Activated CD4-positive, CD25-positive, alpha-beta regulatory T cell treated with anti-CD3 and anti-CD28 coated beads, Interleukin-2, amount 50 U/mL, for 24 hours (primary cell): ENCODE measurements at regions not wholly inside any gene's neighbourhood (a gene's known extent, or its start where the extent isn't known, plus 50 kb on each side); places are given as distances from the start of the nearest gene placed in this dataset.

Experiments
- ATAC-seq, 2 donors: fragments of 150-1000 bp; cut with Tn5 transposase; one replicate each; pipeline ENCODE4 v1.10.0; 2021; ENCODE audit warnings: mild to moderate bottlenecking in 1 of 2, moderate library complexity in 1 of 2

GRCh38 chr6:22078802-22079545 lies 217.9 kb downstream of the PRL start:
- no peak for ATAC-seq

GRCh38 chr6:22079783-22080182 lies 217.1 kb downstream of the PRL start:
- no peak for ATAC-seq

GRCh38 chr6:22081709-22082108 lies 215.1 kb downstream of the PRL start:
- no peak for ATAC-seq

GRCh38 chr6:22082218-22082617 lies 214.6 kb downstream of the PRL start:
- no peak for ATAC-seq

- no peak for ATAC-seq
Observed at GRCh38 chr6:22083119-22083518, 213.7 kb downstream of the PRL start.

- no peak for ATAC-seq
Observed at GRCh38 chr6:22087960-22088706, 208.7 kb downstream of the PRL start.

GRCh38 chr6:22091424-22091948 lies 205.3 kb downstream of the PRL start:
- no peak for ATAC-seq

GRCh38 chr6:22095836-22096235 lies 201.0 kb downstream of the PRL start:
- ATAC-seq: no peak

GRCh38 chr6:22098601-22099031 lies 198.2 kb downstream of the PRL start:
- no peak for ATAC-seq

GRCh38 chr6:22099231-22099630 lies 197.6 kb downstream of the PRL start:
- no peak for ATAC-seq

GRCh38 chr6:22099923-22100322 lies 196.9 kb downstream of the PRL start:
- ATAC-seq: no peak

GRCh38 chr6:22101163-22101562 lies 195.7 kb downstream of the PRL start:
- ATAC-seq: no peak

- ATAC-seq: peak; percentile 21 to 30
Observed at GRCh38 chr6:22102671-22103070, 194.2 kb downstream of the PRL start.

- no peak for ATAC-seq
Observed at GRCh38 chr6:22106451-22106850, 190.4 kb downstream of the PRL start.

- no peak for ATAC-seq
Observed at GRCh38 chr6:22106961-22107360, 189.9 kb downstream of the PRL start.

- ATAC-seq: no peak
Observed at GRCh38 chr6:22108199-22108598, 188.6 kb downstream of the PRL start.

- no peak for ATAC-seq
Observed at GRCh38 chr6:22110061-22110460, 186.8 kb downstream of the PRL start.

- ATAC-seq: no peak
Observed at GRCh38 chr6:22112461-22112860, 184.4 kb downstream of the PRL start.

GRCh38 chr6:22113026-22113766 lies 183.6 kb downstream of the PRL start:
- ATAC-seq: no peak

GRCh38 chr6:22115559-22115958 lies 181.3 kb downstream of the PRL start:
- no peak for ATAC-seq

- no peak for ATAC-seq
Observed at GRCh38 chr6:22117631-22118030, 179.2 kb downstream of the PRL start.

GRCh38 chr6:22119500-22119899 lies 177.3 kb downstream of the PRL start:
- ATAC-seq: no peak

- ATAC-seq: no peak
Observed at GRCh38 chr6:22124756-22125155, 172.1 kb downstream of the PRL start.
